GM12878 (cell line): ENCODE measurements at regions not wholly inside any gene's neighbourhood (a gene's known extent, or its start where the extent isn't known, plus 50 kb on each side); places are given as distances from the start of the nearest gene placed in this dataset.

Source experiments
- ATAC-seq: fragments of 200-7000 bp; cut with Tn5 transposase; 3 replicates; pipeline ENCODE4 v1.9.1; 2020; ENCODE audit warnings: mild to moderate bottlenecking, moderate library complexity
- BruUV-seq: library from RNA; stranded (reverse); fragments of 400-500 nt; replicated peaks from 2 replicates; lab custom pipeline; 2021; lab: Mats Ljungman, UMichigan
- CTCF ChIA-PET: fragments of 300-600 bp; sonication (Branson Sonifier 250); formaldehyde crosslinking; extraction: SDS; loops from one replicate; lab custom pipeline; 2021; ENCODE audit warnings: inconsistent platforms; lab: Yijun Ruan, JAX
- POLR2A ChIA-PET: fragments of 350-600 bp; formaldehyde crosslinking; extraction: SDS; loops from one replicate; lab custom pipeline; 2021; ENCODE audit warnings: inconsistent platforms; lab: Charles Lee
- RAD21 ChIA-PET: fragments of 300-600 bp; sonication (Branson Sonifier 250); formaldehyde crosslinking; loops from one replicate; lab custom pipeline; 2023; ENCODE audit warnings: antibody characterized with exemption; ENCODE audit not compliant: unreplicated experiment; lab: Charles Lee
- SMC1A ChIA-PET: fragments of 300-600 bp; sonication (Branson Sonifier 250); formaldehyde crosslinking; loops from one replicate; lab custom pipeline; 2023; ENCODE audit not compliant: unreplicated experiment, uncharacterized antibody; lab: Charles Lee
- DNase-seq: peaks from one replicate; pipeline ENCODE4 v3.0.0-alpha.2; 2011; ENCODE audit warnings: low read depth, low spot score
- FAIRE-seq: peaks from 3 replicates; lab custom pipeline; 2011; peaks lifted over from hg19 to GRCh38; lab: Jason Lieb, UNC
- H2AFZ ChIP-seq: 2 replicates; pipeline ENCODE4 v1.6.0; 2011; ENCODE audit warnings: low read depth, low read length, control low read depth; ENCODE audit not compliant: control insufficient read depth
- H3K27ac ChIP-seq: 2 replicates; pipeline ENCODE4 v1.5.1; 2011; ENCODE audit warnings: control low read depth; ENCODE audit not compliant: control insufficient read depth, insufficient read depth
- H3K27me3 ChIP-seq, 2 experiments: replicated peaks in 1 of 2; 2 replicates each; pipeline versions ENCODE4 v1.6.0 to v1.6.1; 2011; ENCODE audit warnings: low read length in 1 of 2; ENCODE audit not compliant: control insufficient read depth in 2 of 2, insufficient read depth in 2 of 2
- H3K36me3 ChIP-seq, 2 experiments: 2 replicates each; pipeline ENCODE4 v1.5.1; 2011; ENCODE audit warnings: low read length in 1 of 2; ENCODE audit not compliant: control insufficient read depth in 2 of 2, insufficient read depth in 2 of 2
- H3K4me1 ChIP-seq: 2 replicates; pipeline ENCODE4 v1.6.1; 2011; ENCODE audit warnings: mild to moderate bottlenecking, low read length, moderate library complexity, mixed read lengths; ENCODE audit not compliant: control insufficient read depth, insufficient read depth
- H3K4me2 ChIP-seq: 2 replicates; pipeline ENCODE4 v1.6.0; 2011; ENCODE audit warnings: control low read depth; ENCODE audit not compliant: control insufficient read depth, insufficient read depth
- H3K4me3 ChIP-seq: fragments of 200-600 bp; sonication (generic); 2 replicates; pipeline ENCODE4 v1.5.1; 2016
- H3K79me2 ChIP-seq: 2 replicates; pipeline ENCODE4 v1.6.0; 2011; ENCODE audit warnings: low read length; ENCODE audit not compliant: control insufficient read depth, insufficient read depth
- H3K9ac ChIP-seq: 2 replicates; pipeline ENCODE4 v1.8.0; 2011; ENCODE audit warnings: low read length, control low read depth, mixed read lengths; ENCODE audit not compliant: control insufficient read depth, insufficient read depth
- H3K9me3 ChIP-seq: replicated peaks from 3 replicates; pipeline ENCODE4 v1.5.1; 2011; ENCODE audit warnings: mild to moderate bottlenecking, low read length; ENCODE audit not compliant: control insufficient read depth, insufficient read depth
- H4K20me1 ChIP-seq: 2 replicates; pipeline ENCODE4 v1.6.0; 2011; ENCODE audit not compliant: control insufficient read depth, insufficient read depth
- E4F1 ChIP-seq: fragments of 450-650 bp; IDR thresholded peaks from 2 replicates; pipeline ENCODE4 v1.6.1; 2018; ENCODE audit warnings: borderline replicate concordance, mild to moderate bottlenecking; ENCODE audit not compliant: partially characterized antibody
- HCFC1 ChIP-seq: fragments of 150-350 bp; IDR thresholded peaks from 2 replicates; pipeline ENCODE4 v1.6.1; 2014; ENCODE audit warnings: low read length
- NFXL1 ChIP-seq: fragments of 450-650 bp; IDR thresholded peaks from 2 replicates; pipeline ENCODE4 v1.6.1; 2017; ENCODE audit warnings: antibody characterized with exemption, mild to moderate bottlenecking, borderline replicate concordance
- NR2C2 ChIP-seq: IDR thresholded peaks from 2 replicates; pipeline ENCODE4 v1.6.1; 2011; ENCODE audit warnings: borderline replicate concordance, low read depth; ENCODE audit not compliant: control insufficient read depth, insufficient read length
- RAD21 ChIP-seq: IDR thresholded peaks from 2 replicates; pipeline ENCODE4 v1.6.1; 2011; ENCODE audit warnings: mild to moderate bottlenecking, low read depth, low read length, moderate library complexity; ENCODE audit not compliant: insufficient read depth
- WGBS: methylation state at CpG from one replicate; pipeline ENCODE4 v1.1.6; 2016; ENCODE audit warnings: low lambda C conversion rate; ENCODE audit not compliant: insufficient replicate concordance, insufficient coverage; ENCODE audit errors: missing lambda C conversion rate; 5-methylcytosine and 5-hydroxymethylcytosine counted together
- in situ Hi-C: fragments of 300-500 bp; cut with MboI; formaldehyde crosslinking; loops from 9 replicates; pipeline ENCODE4 v1.14.3; 2018; ENCODE audit warnings: mixed read lengths
- intact Hi-C: fragments of 100-400 bp; cut with micrococcal nuclease; formaldehyde crosslinking; loops from one replicate; pipeline ENCODE4 v1.14.2; 2022; ENCODE audit not compliant: unreplicated experiment
- TF ChIP-seq, protein P1 (sequence below): IDR thresholded peaks from 2 replicates; pipeline ENCODE4 v1.6.1; 2011; ENCODE audit warnings: low read depth, low read length, improper control_type of control experiment, borderline replicate concordance

DNA sequence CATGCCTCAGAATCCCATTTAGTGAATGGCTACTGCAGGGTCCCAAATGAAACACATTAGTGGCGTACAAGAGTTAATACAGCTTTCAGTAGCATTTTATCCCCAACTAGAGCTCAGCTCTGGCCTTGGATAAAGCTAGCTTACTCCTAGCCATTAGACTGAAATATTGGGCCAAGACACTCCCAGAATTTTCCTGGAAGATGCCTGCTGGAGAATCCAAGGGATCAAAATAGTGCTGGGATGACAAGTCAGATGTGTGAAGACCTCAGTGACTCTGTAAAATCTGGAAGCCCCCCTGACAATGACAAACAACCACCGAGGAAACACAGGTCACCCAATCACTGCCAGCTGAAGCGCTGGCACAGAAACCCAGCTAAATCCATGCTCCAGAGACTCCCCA is 303.1 kb upstream of the SORL1-AS1 start (continued):
- TF ChIP-seq, protein P1, sequence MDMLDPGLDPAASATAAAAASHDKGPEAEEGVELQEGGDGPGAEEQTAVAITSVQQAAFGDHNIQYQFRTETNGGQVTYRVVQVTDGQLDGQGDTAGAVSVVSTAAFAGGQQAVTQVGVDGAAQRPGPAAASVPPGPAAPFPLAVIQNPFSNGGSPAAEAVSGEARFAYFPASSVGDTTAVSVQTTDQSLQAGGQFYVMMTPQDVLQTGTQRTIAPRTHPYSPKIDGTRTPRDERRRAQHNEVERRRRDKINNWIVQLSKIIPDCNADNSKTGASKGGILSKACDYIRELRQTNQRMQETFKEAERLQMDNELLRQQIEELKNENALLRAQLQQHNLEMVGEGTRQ: no peak
- no peak for TF ChIP-seq HCFC1
- no peak for TF ChIP-seq NFXL1
- TF ChIP-seq NR2C2: no peak
- TF ChIP-seq E4F1: no peak

DNA sequence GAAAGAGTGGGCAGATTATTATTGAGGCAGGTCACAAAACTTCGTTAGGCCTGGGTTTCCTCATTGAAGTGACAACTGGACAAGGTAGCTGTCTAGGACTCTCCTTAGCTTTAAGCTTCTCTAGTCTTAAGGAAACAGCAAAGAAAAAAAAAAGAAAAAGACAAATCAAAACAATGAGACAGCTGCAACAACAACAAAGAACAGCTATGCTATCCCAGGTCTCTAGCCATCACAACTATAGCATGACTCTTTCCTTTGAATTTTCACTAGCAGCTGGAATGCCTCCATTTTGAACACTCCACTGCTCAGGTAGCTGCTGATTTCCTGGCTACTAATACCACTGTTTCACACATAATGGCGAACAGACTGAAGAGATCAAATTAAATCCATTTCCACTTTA is 302.4 kb upstream of the SORL1-AS1 start:
- RAD21 ChIA-PET: no interaction called here
- H3K4me2 ChIP-seq: no peak overlapping the region
- no TSS peak for BruUV-seq
- FAIRE-seq: no peak
- no peak overlapping the region for H2AFZ ChIP-seq
- WGBS: 0% methylated on average over 2 of the region's 2 CpGs
- intact Hi-C loops: no loop called here
- SMC1A ChIA-PET: no interaction called here
- H3K9ac ChIP-seq: no peak overlapping the region
- no peaks in the 10 kb centered on the region for H3K27me3 ChIP-seq
- no peak for DNase-seq
- ATAC-seq: no peak
- H3K27ac ChIP-seq: no peak overlapping the region
- H3K9me3 ChIP-seq: no peaks in the 10 kb centered on the region
- no peak overlapping the region for H3K4me3 ChIP-seq
- H3K36me3 ChIP-seq: no peaks in the 10 kb centered on the region
- no peaks in the 10 kb centered on the region for H4K20me1 ChIP-seq
- CTCF ChIA-PET: no interaction called here
- TF ChIP-seq RAD21: no peak
- in situ Hi-C loops: no loop called here
- no peaks in the 10 kb centered on the region for H3K79me2 ChIP-seq
- no peaks in the 10 kb centered on the region for H3K4me1 ChIP-seq
- POLR2A ChIA-PET: no interaction called here
